Neural crest cell (in vitro differentiated cells): ENCODE measurements at regions not wholly inside any gene's neighbourhood (a gene's known extent, or its start where the extent isn't known, plus 50 kb on each side); places are given as distances from the start of the nearest gene placed in this dataset.

ENCODE experiments used
- DNase-seq: peaks from one replicate; pipeline ENCODE4 v3.0.0; 2021; ENCODE audit warnings: low read depth, mixed read lengths, low spot score
- H3K27ac Mint-ChIP-seq: one replicate; pipeline ENCODE4 v1.8.0; 2021; ENCODE audit warnings: mild to moderate bottlenecking, mixed read lengths; ENCODE audit not compliant: unreplicated experiment
- H3K27me3 Mint-ChIP-seq: 2 replicates; pipeline ENCODE4 v1.8.0; 2021; ENCODE audit warnings: low read depth, mild to moderate bottlenecking, mixed read lengths
- H3K36me3 Mint-ChIP-seq: 2 replicates; pipeline ENCODE4 v1.8.0; 2021; ENCODE audit warnings: low read depth, mild to moderate bottlenecking, mixed read lengths
- H3K4me1 Mint-ChIP-seq: 2 replicates; pipeline ENCODE4 v1.8.0; 2021; ENCODE audit warnings: mixed read lengths
- H3K4me3 Mint-ChIP-seq: one replicate; pipeline ENCODE4 v1.8.0; 2021; ENCODE audit warnings: mild to moderate bottlenecking, mixed read lengths
- H3K9me3 Mint-ChIP-seq: 2 replicates; pipeline ENCODE4 v1.8.0; 2021; ENCODE audit warnings: mixed read lengths
- CTCF ChIP-seq: fragments of 200-600 bp; sonication (generic); conservative IDR thresholded peaks from 2 replicates; pipeline ENCODE4 v1.5.0; 2021; ENCODE audit warnings: antibody characterized with exemption, mild to moderate bottlenecking

GRCh38 chr2:16999347-17000183 lies 333.9 kb upstream of the CYRIA start:
- Mint-ChIP-seq H3K27me3 (peaks cover 2% of the 10 kb centered on the region), H3K9me3 (peaks cover 6% of the 10 kb centered on the region), H3K27ac (no peak overlapping the region), H3K36me3 (peaks cover 3% of the 10 kb centered on the region), H3K4me1 (no peaks in the 10 kb centered on the region), H3K4me3 (no peak overlapping the region)
- TF ChIP-seq CTCF, result no peak
- no peak for DNase-seq

GRCh38 chr2:16978301-16978700 lies 312.7 kb upstream of the CYRIA start:
- no peaks in the 10 kb centered on the region for H3K27me3 Mint-ChIP-seq
- no peak overlapping the region for H3K4me3 Mint-ChIP-seq
- H3K9me3 Mint-ChIP-seq, result no peaks in the 10 kb centered on the region
- no peak for DNase-seq
- no peaks in the 10 kb centered on the region for H3K36me3 Mint-ChIP-seq
- TF ChIP-seq CTCF, result no peak
- H3K4me1 Mint-ChIP-seq, result no peaks in the 10 kb centered on the region
- H3K27ac Mint-ChIP-seq, result no peak overlapping the region

- H3K4me3 Mint-ChIP-seq, result no peak overlapping the region
- H3K36me3 Mint-ChIP-seq, result no peaks in the 10 kb centered on the region
- TF ChIP-seq CTCF, result no peak
- no peak overlapping the region for H3K27ac Mint-ChIP-seq
- H3K27me3 Mint-ChIP-seq, result no peaks in the 10 kb centered on the region
- H3K4me1 Mint-ChIP-seq, result no peaks in the 10 kb centered on the region
- no peaks in the 10 kb centered on the region for H3K9me3 Mint-ChIP-seq
- no peak for DNase-seq
Measured at GRCh38 chr2:16974688-16975087, 309.1 kb upstream of the CYRIA start.

GRCh38 chr2:16973586-16974286 lies 308.1 kb upstream of the CYRIA start:
- no peak for DNase-seq
- Mint-ChIP-seq H3K27ac (no peak overlapping the region), H3K36me3 (no peaks in the 10 kb centered on the region), H3K4me1 (no peaks in the 10 kb centered on the region), H3K9me3 (no peaks in the 10 kb centered on the region), H3K27me3 (peaks cover 6% of the 10 kb centered on the region), H3K4me3 (no peak overlapping the region)
- TF ChIP-seq CTCF, result no peak

- H3K9me3 Mint-ChIP-seq, result no peaks in the 10 kb centered on the region
- no peaks in the 10 kb centered on the region for H3K4me1 Mint-ChIP-seq
- TF ChIP-seq CTCF, result no peak
- no peak overlapping the region for H3K27ac Mint-ChIP-seq
- H3K4me3 Mint-ChIP-seq, result no peak overlapping the region
- H3K27me3 Mint-ChIP-seq, result peaks cover 16% of the 10 kb centered on the region
- H3K36me3 Mint-ChIP-seq, result no peaks in the 10 kb centered on the region
- no peak for DNase-seq
Measured at GRCh38 chr2:16972276-16972675, 306.6 kb upstream of the CYRIA start.
